ENCODE measurements at regions not wholly inside any gene's neighbourhood (a gene's known extent, or its start where the extent isn't known, plus 50 kb on each side); places are given as distances from the start of the nearest gene placed in this dataset.

DNA sequence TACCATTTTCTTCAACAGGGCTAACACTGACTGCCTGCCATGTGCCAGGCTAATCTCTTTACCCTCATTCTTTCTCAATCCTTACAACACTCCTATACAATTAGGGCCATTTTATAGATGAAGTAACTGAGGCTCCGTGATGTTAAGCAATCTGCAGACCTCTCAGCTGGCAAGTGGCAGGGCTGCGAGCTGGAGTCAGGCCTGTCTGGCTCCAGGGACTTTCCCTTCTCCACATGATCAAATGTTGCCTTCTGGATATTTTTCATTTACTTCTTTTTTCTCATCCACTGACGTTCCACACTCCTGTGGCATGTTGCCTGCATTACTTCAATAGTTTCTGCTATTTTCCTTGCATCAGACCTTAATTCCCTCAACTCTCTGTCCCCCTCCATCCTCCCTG is 55.2 kb upstream of the TAGAP start:
- DNase-seq (ENCODE audit: low spot score) = no peak

GRCh38 chr6:159099276-159099675 is 54.5 kb upstream of the TAGAP start:
- DNase-seq (ENCODE audit: low spot score) = no peak

GRCh38 chr6:159098636-159099106 is 53.9 kb upstream of the TAGAP start:
- no peak for DNase-seq (ENCODE audit: low spot score)

- DNase-seq (ENCODE audit: low spot score) = no peak
These were observed 52.5 kb upstream of the TAGAP start for GRCh38 chr6:159097256-159097655.

DNA sequence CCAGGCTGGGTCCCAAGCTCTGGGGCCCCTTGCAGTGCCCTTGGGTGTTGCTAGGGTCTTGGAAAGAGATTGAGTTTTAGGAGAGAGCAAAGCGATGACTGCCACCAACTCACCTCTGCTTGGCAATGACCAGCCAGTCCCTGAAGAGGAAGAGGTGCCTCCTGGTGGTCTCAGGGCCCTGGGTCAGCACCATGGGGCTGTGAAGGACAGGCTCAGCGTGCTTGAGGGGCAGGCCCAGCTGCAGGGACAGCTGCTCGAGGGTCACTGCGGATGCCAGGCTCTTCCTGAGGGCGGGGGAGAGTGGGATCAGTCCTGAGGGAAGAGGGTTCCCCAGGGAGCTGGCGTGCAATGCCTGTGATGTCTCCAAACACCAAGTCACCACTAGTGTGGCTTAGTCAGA is 50.8 kb upstream of the TAGAP start:
- DNase-seq (ENCODE audit: low spot score) = no peak

DNA sequence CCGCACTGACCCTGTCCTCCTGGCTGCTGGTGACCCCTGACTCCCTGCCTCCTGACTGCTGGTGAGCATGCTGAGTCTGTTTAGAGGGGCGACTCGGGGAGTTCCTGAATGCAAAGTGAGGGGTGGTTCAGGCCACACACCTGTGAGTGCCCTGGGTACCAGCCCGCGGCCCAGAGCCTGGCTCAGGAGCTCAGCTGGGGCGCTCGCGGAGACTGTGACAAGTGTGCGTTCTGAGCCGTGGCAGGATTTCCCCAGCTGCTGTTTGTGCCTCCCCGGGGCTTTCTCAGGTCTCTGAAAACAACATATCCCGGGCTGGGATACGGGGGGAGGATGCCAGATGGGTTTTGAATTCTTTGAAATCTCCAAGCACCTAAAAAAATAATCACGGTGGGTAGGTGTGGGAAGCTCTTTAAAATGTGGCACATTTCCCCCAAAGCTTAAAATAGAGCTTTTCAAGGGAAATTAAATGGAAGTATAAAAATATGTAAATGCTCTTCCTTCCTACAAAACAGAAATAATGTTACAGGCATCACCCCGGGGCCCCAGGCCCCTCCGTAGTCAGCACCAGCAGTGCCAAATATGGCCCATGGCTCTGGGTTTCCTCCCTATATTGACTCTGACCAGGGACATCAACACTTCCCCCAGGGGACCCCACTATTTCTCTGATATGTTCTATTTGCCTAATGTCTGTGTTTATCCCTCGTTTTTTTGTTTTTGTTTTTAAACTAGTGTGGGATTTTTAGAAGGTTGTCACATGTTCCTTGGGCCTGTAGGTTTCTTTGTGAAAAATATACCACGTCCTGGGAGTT is 49.9 kb upstream of the TAGAP start:
- DNase-seq (ENCODE audit: low spot score) = no peak

All from cerebellar cortex (tissue), 1 donor.